Stimulated activated CD4-positive, alpha-beta T cell treated with anti-CD3 and anti-CD28 coated beads, Interleukin-1b, Interleukin-23, amount 100 ng/mL, for 1 hour (primary cell): ENCODE measurements at regions not wholly inside any gene's neighbourhood (a gene's known extent, or its start where the extent isn't known, plus 50 kb on each side); places are given as distances from the start of the nearest gene placed in this dataset.
"Not testable (repeated sequence)": the region's sequence is repeated elsewhere in the genome, so short reads cannot be mapped to it uniquely, and the experiment has no call there.

Source experiments
- DNase-seq, 2 donors: peaks; one replicate each; pipeline ENCODE4 v3.0.0-alpha.2; 2020; ENCODE audit warnings: low read depth in 2 of 2

DNA sequence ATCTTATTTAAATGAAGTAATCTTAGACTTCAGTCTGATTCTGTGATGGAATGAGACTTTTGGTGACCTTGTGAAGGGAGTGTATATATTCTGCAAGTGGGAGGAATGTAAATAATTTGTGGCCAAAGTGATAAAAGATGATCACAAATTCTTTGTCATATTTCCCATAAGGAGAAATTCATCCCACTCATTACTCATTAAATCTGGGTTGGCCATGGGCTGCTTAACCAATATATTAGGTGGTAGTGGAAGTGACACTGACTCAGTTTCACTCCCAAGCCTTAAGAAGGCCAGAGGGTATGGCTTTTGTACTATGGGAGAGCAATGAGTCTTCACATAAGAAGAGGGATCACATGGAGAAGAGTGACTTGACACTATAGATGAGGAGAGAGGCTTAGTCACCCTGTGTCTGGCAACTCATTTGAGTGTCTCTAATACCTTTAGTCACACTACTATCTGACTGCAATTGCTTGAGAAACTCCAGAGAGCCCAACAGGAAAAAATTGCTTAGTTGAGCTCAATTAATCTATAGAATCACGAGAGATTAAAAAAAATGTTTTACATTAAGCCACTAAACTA, 408.2 kb upstream of the PITX2 start:
- no peak for DNase-seq

DNA sequence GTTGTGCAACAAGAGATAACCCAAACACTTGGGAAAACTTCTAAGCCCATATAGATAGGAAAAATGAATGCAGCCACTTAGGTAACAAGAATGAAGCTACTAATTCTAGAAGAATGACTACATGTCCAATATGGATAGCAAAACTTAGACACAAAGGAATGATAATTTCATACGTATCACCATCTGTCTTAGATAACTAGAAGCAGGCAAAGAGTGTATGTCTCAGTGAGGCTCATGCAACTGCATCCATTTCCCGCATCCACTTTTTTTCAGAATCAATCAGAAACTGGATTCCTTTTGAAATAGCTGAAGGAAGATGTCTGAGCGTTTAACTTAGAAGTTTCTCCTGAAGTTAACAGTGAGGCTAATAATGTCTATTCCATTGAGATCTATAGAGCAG, 408.7 kb upstream of the PITX2 start:
- DNase-seq = no peak

DNA sequence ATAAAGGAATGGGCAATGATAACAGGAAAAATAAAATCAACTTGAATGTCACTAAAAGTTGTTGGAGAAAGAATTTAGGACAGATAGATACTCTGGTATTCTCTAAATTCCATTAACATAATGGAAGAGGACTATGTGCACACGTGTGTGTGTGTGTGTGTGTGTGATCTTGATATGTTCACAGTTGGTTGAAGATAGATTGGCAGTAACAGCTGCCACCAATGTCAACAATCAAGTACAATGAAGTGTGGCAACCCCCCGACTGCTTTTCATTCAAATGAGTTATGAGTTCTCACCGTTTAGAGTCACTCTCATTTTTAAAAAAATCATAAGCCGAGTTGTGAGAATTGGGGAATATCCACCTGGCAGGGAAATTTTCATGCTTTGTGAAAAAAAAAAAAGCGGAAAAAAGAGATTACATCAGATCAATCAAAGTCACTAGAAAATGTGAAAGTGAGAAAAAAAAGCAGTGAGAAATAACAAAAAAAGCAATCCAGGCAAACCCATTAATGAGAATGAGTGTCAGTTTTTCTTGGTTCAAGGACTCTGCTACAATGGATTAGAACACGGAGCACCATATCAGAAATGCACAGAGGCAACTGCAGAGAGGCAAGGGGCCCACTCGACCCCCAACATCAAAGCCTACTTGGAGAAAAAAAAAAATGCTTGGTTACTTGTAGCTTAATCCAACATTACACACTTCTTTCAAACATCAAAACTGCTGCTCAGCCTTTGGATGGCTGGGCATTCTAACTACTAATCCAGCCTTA, 414.9 kb upstream of the PITX2 start:
- no peak for DNase-seq

DNA sequence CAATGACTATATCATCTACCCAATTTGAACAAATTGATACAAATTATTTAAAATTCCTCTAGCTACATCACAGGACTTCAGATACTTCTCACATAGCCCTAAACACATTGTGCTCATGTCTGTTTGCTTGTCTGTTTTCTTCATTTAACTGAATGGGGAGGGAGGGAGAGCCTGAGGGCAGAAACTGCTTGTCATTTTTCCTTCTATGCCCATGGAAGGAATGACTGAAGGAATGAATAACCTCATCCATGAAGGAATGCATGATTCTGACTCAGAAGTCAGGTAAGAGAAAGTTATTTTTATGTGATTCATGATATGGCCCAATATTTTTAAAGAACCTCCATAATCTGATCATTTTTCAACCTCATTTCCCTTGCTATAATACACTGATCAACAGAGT, 418.0 kb upstream of the PITX2 start:
- DNase-seq = no peak

DNA sequence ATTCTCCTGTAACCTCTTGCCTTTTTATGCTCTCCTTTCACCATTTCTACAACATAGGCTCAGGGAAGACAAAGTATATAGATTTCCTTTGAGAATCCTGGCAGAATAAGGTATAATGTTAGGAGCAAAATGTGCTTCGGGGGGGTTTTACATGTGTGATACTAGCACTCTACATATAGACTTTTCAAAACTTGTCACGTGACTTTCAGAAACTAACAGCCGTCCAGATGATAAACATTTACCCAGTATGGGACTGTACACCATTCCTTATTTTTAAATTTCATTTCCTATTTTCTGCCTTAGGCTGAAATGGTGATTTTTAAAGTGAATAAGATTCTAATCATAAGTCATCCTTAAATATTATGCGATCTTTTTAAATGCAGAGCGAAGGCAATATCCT, 420.4 kb upstream of the PITX2 start:
- DNase-seq = no peak

DNA sequence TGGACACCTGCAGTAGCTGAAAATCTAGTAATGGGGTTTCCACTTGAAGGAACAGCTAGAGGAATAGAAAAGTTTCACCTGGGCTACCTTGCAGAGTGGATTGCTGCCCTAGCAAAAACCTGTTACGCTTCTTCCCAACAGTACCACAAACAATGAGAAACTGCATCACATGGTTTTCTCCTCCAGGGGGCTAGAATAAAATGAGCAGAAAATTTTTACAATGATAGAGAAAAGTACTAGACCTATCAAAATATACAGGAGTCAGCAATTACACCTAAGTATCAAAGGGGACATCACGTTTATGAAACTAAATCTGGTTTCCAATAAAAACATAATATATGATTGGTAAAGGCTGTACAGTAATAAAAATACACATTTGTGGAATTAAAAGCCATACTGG, 423.1 kb upstream of the PITX2 start:
- DNase-seq = no peak

DNA sequence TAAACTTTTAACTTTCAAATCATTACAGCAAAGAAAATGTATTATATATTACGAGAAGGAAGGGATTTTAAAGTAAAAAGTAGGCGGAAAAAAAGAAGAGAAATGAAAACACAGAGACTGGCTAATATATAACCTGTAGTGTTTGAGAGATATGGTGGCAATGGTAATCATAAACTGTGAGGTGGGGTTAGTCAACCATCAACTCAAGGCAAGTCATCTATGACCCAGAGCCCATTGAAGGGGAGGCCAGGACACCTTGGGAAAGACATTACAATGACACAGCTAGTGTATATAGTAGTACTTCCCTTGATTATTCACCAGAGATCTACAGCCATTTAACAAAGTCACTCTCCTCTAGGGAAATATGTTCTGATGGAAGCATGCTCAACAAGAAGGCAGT, 423.9 kb upstream of the PITX2 start:
- no peak for DNase-seq

DNA sequence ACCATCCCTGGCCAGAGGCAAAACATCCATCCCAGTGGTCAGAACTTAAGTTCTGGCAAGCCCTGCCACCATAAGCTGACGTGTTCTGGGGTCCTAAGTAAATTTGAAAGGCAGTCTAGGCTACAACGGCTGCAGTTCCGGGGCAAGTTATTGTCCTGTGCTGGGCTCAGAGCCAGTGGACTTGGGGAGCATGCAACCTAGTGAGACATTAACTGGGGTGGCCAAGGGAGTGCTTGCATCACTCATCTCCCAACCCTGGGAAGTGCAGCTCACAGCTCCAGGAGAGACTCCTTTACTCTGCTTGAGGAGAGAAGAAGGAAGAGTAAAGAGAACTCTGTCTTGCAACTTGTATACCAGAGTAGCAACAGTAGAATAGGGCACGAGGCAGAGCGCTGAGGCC, 425.4 kb upstream of the PITX2 start:
- no peak for DNase-seq

DNA sequence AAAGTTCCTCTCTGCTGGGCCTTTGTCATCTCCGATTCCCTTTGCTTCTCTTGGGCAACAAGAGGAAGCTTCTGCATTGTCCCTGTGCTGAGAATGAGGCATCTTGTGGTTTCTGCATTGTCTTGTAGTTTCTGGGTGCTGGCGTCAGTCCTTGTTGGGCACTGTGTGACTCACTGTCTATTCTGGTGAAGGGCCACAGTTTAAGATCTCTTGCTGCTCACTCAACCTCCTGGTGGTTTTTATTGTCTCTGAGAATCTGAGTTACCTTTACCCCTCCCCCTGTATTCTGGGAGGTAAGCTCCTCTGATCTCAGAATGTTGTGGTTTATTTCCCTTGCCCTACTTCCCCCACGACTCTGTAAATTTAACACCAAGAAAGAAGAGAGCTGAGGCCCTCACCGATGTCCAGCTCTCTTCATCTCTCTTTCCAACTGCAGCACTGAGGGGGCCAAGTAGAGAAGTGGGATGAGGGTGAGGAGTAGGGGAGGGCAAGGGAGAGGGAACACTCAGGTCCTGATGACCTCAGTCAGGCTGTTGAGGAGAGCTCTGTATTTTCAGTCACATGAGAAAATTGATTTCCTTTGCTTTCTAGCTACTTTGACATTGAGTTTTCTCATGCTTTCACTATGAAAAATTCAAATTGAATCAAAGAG, 441.6 kb upstream of the PITX2 start:
- DNase-seq = no peak

DNA sequence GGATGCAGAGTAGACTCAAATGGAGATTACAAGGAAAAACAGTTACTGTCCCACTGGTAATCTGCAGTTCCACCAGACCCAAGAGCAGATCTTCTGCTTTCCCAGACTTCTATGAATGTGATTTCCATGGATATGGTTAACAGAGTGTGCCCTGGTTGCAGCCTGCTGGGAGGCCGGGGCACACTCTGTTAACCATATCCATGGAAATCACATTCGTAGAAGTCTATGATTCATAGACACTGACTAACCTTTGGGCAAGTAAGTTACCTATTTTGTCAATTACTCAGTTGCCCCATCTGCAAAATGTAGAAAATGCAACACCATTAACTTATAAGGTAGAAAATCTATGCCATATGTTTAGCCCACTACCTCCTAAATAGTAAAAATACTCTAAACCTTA, 443.1 kb upstream of the PITX2 start:
- no peak for DNase-seq

DNA sequence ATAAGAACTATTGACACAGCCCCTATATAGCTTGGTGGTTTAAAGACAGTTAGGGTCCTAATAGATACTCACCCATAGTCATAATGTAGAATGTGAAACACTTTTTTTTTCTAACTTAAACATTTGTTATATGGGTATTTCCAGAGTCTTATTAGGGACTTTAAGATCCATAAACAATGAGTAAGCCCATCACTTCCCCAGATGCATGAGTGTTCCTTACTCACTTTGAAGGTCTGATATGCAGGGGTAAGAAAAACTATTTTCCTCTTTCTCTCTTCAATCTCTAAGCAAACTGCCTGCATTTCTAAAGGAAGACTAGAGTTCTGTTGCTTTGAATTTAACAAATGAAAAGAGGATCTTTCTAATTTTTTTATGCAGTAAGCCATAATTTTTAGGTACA, 443.6 kb upstream of the PITX2 start:
- DNase-seq = no peak

DNA sequence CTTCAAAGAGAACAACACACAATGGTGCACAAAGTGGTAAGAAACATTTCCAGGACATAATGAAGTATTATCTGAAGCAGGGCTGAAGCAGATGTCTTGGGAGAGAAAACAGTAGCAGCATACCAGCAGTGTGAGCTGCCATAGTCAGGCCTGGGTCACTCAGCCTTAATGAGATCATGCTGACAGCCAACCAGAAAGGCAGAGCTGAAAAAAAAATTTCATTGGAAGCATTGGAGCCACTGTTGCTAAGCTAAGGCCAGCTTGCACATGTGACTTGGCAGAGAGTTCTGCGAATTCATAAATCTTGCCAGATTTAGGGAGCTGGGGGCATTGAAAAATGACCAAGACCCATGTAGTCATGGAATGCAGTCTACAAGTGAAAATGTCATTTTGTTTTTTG, 444.0 kb upstream of the PITX2 start:
- no peak for DNase-seq

DNA sequence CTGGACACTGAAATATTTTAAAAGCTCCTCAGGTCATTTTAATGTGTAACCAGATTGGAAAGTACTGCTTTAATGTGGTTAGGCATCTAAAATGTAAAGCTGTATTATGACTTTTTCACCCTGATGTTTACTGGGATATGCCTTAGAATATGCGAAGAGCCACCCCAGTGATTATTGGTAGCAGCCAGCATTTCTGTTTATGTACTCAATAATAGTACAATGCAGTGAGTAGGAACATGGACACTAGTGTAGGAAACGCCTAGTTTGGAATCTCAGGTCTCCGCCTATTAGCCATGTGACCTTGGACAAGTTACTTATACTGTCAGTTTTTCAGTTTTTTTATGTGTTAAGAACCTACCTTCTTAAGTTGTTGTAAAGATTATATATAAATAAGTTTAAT, 446.0 kb upstream of the PITX2 start:
- DNase-seq = no peak

DNA sequence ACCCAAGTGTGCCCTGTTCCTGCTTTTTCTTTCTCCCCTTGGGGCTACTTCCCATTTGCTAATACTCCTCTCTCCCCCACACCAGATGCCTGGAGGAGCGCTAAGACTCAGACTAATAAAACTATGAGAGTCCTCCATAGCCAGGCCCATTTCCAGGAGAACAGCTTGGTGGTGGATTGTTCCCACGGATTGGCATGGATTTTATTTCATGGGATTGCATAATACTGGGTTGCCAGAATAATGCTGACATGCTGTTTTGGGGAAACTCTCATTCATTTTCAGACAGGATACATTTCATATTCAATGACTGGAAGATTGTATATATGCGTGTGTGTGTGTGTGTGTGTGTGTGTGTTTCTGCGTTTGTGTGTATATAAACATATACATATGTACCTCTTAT, 447.5 kb upstream of the PITX2 start:
- no peak for DNase-seq

DNA sequence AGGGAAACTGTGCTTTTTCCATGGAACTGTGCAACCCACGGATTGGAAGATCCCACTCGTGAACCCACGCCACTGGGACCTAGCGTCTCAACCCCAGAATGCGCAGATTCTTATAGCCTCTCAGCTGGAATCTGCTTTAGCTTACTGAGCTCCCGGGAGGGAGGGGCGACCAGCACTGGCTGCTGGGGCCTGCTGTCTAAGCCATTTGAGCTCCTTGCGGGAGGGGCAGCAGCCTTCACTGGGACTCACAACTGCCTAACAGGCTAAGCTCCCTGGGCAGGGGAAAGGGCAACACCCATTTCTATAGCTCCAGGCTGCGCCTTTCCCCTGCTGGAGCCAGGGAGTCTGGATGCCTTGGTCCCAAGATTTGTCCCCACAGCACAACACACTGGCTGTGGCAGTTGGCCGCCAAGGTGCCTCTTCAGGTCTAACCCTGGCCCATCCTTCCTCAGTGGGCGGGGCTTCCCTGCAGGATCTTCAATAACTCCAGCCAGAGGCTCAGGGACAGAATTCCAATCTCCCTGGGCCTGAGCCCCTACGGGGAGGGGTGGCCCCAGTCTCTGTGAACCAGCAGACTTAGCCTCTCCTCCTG, 451.7 kb upstream of the PITX2 start:
- no peak for DNase-seq

DNA sequence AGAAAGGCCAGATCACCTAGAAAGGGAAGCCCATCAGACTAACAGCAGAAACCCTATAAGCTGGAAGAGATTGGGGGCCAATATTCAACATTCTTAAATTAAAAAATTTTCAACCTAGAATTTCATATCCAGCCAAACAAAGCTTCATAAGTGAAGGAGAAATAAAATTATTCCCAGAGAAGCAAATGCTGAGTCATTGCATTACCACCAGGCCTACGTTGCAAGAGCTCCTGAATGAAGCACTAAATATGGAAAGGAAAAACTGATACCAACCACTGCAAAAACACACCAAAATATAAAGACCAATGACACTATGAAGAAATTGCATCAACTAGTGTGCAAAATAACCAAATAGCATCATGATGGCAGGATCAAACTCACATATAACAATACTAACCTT, 453.4 kb upstream of the PITX2 start:
- not testable (repeated sequence) for DNase-seq

DNA sequence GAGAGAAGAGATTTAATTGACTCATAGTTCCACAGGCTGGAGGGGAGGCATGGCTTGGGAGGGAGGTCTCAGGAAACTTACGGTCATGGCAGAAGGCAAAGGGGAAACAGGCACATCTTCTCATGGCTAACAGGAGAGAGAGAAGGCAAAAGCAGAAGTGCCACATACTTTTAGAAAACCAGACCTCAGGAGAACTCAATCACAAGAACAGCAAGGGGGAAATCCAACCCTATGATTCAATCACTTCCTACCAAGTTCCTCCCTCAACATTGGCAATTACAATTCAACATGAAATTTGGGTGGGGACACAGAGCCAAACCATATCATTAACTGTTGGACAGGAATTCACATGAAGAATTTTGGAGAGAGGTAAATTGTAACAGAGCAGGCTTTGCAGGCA, 485.3 kb upstream of the PITX2 start:
- DNase-seq = no peak

DNA sequence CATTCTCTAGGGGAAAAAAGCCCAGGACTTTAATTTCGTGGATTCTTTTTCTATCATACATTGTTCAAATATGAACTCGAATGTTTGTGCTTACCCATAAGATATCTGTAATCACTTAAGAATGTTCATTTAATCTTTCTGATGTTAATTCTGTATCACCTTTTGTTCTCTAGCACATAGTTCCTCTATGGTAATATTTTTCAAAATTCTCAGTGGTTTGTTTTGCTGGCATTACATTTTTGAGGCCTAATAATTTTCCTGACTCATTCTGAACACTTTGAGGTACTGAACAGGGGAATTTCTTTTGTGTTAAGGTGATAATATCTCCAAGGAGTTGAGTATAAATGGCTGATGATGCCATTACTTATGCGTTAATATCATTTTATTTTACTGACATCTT, 490.7 kb upstream of the PITX2 start:
- DNase-seq = no peak

DNA sequence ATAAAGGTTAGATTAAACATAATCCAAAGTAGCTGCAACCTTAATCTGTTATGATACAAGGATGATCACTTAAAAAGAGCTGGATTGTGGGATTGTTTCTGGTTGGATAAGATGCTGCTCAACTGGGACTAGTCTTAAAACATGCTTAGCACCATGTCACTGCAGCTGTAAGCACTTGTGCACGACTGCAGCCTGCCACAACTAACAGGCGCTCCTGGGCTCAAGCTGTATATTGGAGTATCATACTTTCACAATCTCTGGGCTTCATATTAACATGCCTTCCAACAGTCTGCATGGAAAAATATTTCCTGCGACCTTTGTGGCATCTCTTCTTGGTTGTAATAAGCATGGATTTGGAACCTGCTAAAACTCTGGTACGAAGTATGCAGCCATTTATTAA, 493.0 kb upstream of the PITX2 start:
- no peak for DNase-seq

DNA sequence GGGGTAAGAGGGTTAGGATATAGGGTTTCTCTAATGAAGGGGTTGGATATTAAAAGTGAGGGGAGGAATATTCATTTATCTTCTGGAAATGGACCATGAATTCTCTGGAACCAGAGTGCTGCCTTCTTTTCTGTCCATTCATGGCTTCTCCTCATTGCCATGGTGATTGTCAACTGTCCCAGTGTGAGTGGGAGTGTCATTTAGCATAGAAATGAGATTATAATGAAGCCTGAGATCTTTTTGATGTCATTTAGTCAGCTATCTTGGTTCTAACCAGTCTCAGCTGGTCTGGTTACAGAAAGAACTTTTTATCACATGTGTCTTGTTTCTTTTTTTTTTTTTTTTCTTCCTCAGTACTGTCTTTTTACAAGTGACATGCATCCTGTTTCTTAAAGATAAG, 497.3 kb upstream of the PITX2 start:
- DNase-seq = no peak

DNA sequence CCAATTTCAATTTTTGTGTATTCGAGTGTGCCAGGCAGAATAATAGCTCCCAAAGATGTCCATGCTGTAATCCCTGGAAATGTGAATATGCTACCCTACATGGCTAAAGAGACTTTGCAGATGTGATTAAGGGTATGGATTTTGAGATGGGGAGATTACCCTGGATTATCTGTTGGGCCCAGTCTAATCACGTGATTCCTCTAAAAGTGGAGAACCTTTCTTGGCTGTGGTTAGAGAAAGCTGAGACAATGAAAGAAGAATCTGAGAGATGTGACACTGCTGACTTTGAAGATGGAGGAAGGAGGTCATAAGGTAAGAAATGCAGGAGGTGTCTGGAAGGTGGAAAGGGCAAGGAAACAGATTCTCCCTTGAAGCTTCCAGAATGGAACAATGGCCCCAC, 503.5 kb upstream of the PITX2 start:
- no peak for DNase-seq

DNA sequence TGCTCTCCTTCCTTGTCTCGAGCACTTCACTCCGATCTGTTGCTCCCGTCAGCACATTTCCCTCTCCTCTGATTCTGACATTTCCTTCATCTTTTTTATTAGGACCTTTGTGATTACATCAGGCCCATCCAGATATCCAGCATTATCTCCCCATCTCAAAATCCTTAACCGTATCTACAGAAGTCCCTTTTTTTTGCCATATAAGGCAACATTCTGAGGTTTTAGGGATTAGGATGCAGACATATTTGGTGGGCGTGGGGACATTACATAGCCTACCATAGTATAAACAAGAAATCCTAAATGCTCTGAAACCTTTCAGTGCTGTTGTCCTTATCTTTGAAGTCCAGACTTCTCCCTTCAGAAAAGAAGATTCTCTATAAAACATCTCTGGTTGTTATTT, 505.0 kb upstream of the PITX2 start:
- DNase-seq = no peak

DNA sequence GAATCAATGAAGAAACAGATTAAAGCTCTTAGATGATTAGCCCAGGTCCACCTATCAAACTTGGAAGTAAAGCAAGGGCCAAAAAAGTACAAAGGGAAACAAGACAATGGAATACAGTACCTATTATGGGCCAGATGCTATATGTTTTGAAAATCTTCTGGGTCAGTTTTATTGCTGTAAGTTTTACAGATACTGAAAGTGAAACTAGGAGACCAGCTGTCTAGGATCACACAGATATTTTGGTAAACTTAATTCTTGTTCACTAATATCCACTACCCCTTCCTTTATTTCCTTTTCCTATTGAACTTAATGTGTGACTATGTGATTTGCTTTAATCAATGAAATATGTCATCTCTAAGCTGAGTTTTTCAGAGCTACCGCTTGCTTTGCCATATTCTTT, 505.4 kb upstream of the PITX2 start:
- DNase-seq = no peak
